Skeletal muscle satellite cell (primary cell): ENCODE measurements at regions not wholly inside any gene's neighbourhood (a gene's known extent, or its start where the extent isn't known, plus 50 kb on each side); places are given as distances from the start of the nearest gene placed in this dataset.

Source experiments
- H3K27me3 ChIP-seq: 2 replicates; pipeline ENCODE4 v1.7.0; 2013; ENCODE audit warnings: low read length; ENCODE audit not compliant: control insufficient read depth, insufficient read depth
- H3K36me3 ChIP-seq: 2 replicates; pipeline ENCODE4 v1.7.0; 2013; ENCODE audit warnings: mild to moderate bottlenecking, control low read depth, low read length; ENCODE audit not compliant: insufficient read depth
- H3K4me1 ChIP-seq: 2 replicates; pipeline ENCODE4 v1.7.0; 2013; ENCODE audit warnings: low read length; ENCODE audit not compliant: control insufficient read depth, insufficient read depth
- H3K4me2 ChIP-seq: 2 replicates; pipeline ENCODE4 v1.7.0; 2013; ENCODE audit warnings: mild to moderate bottlenecking, low read length
- H3K4me3 ChIP-seq: 2 replicates; pipeline ENCODE4 v1.7.0; 2013; ENCODE audit warnings: low read length
- H3K9ac ChIP-seq: 2 replicates; pipeline ENCODE4 v1.7.0; 2013; ENCODE audit warnings: mild to moderate bottlenecking, low read depth, low read length, moderate library complexity
- H3K9me3 ChIP-seq: replicated peaks from 2 replicates; pipeline ENCODE4 v1.7.0; 2013; ENCODE audit warnings: mild to moderate bottlenecking, control low read depth, low read length

- no peaks in the 10 kb centered on the region for H3K36me3 ChIP-seq
- H3K9ac ChIP-seq = no peak overlapping the region
- peak overlapping the region; percentile 27 for H3K4me3 ChIP-seq
Observed at GRCh38 chr6:14983599-14984518, 262.0 kb upstream of the JARID2 start.

GRCh38 chr6:14984519-14984853 lies 261.4 kb upstream of the JARID2 start:
- Histone ChIP-seq H3K4me1 (peaks cover 10% of the 10 kb centered on the region), H3K27me3 (no peaks in the 10 kb centered on the region), H3K36me3 (no peaks in the 10 kb centered on the region), H3K9me3 (no peaks in the 10 kb centered on the region), H3K4me3 (peak overlapping the region; percentile 27), H3K9ac (no peak overlapping the region), H3K4me2 (peak overlapping the region; percentile 53)

More at GRCh38 chr6:14983599-14984518, 262.0 kb upstream of the JARID2 start:
- Histone ChIP-seq H3K4me1 (peaks cover 10% of the 10 kb centered on the region), H3K4me2 (peak overlapping the region; percentile 53), H3K27me3 (no peaks in the 10 kb centered on the region), H3K9me3 (no peaks in the 10 kb centered on the region)

DNA sequence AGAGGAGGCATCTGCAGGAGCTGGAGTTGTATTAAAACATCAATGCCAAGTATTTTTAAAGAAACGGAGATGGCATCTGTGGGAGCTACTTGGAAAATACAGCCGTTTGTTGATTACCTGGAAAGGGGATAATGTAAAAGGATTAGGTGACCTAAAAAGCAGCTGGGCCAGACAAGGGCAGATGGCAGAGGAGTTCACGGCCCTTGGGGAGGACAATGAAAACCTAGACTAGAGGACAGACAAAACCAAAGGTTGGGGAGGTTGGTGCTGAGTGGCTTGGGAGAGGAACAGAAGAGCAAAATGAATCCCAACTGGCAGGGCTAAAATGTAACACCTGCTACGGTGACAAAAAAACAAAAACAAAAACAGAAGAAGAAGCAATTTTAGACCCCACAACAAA lies 260.5 kb upstream of the JARID2 start:
- H3K4me1 ChIP-seq = peaks cover 10% of the 10 kb centered on the region
- H3K27me3 ChIP-seq = no peaks in the 10 kb centered on the region
- H3K4me2 ChIP-seq = no peak overlapping the region
- H3K4me3 ChIP-seq = no peak overlapping the region
- H3K9ac ChIP-seq = no peak overlapping the region
- no peaks in the 10 kb centered on the region for H3K36me3 ChIP-seq
- no peaks in the 10 kb centered on the region for H3K9me3 ChIP-seq

- Histone ChIP-seq H3K4me1 (peaks cover 10% of the 10 kb centered on the region), H3K9ac (no peak overlapping the region), H3K9me3 (no peaks in the 10 kb centered on the region), H3K36me3 (no peaks in the 10 kb centered on the region), H3K27me3 (no peaks in the 10 kb centered on the region), H3K4me3 (no peak overlapping the region), H3K4me2 (no peak overlapping the region)
Observed at GRCh38 chr6:14986370-14986769, 259.5 kb upstream of the JARID2 start.

DNA sequence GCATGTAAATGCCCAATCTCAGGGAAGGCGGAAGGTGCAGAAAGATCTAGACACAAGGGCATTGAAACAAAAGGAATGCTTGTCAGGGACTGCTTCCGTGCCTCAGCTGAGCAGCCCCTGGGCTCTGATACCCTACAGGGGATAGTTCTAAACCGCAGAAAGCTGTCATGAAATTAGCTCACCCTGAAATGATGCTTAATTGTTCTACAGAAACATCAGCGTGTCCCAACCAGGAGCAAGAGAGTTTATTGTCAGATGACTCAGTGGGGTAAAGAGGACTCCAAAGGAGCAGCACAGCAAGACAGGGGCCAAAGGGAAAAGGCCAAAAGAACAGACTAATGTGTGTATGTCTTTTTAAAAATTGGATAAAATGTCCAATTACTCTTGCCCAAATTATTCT lies 258.4 kb upstream of the JARID2 start:
- Histone ChIP-seq H3K4me1 (peaks cover 10% of the 10 kb centered on the region), H3K9ac (no peak overlapping the region), H3K9me3 (no peaks in the 10 kb centered on the region), H3K4me3 (no peak overlapping the region), H3K27me3 (no peaks in the 10 kb centered on the region), H3K4me2 (no peak overlapping the region), H3K36me3 (no peaks in the 10 kb centered on the region)

GRCh38 chr6:14992382-14992781 lies 253.5 kb upstream of the JARID2 start:
- H3K4me3 ChIP-seq = no peak overlapping the region
- no peaks in the 10 kb centered on the region for H3K9me3 ChIP-seq
- H3K4me2 ChIP-seq = no peak overlapping the region
- no peak overlapping the region for H3K9ac ChIP-seq
- no peaks in the 10 kb centered on the region for H3K4me1 ChIP-seq
- peaks cover 8% of the 10 kb centered on the region for H3K27me3 ChIP-seq
- H3K36me3 ChIP-seq = no peaks in the 10 kb centered on the region

DNA sequence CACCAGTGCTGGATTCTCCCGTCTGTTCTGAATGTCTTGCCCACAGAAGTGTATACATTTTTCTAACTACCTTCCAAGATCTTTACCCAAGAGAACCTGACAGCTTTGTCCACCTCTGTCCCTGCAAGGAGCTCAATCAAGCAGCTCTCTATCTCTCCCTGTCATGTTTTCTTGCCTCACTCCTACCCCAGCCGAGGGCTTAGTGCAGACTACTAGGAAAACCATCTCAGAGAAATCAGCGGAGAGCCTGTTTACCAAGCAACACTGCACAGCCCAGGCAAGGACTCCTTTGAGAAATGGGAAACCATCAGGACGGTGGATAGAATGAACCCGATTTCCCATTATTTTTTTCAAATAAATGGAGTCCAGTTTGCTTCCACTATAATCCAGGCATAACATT lies 250.7 kb upstream of the JARID2 start:
- no peaks in the 10 kb centered on the region for H3K36me3 ChIP-seq
- no peak overlapping the region for H3K4me2 ChIP-seq
- no peaks in the 10 kb centered on the region for H3K4me1 ChIP-seq
- H3K9me3 ChIP-seq = no peaks in the 10 kb centered on the region
- H3K9ac ChIP-seq = no peak overlapping the region
- H3K27me3 ChIP-seq = peaks cover 8% of the 10 kb centered on the region
- H3K4me3 ChIP-seq = no peak overlapping the region

DNA sequence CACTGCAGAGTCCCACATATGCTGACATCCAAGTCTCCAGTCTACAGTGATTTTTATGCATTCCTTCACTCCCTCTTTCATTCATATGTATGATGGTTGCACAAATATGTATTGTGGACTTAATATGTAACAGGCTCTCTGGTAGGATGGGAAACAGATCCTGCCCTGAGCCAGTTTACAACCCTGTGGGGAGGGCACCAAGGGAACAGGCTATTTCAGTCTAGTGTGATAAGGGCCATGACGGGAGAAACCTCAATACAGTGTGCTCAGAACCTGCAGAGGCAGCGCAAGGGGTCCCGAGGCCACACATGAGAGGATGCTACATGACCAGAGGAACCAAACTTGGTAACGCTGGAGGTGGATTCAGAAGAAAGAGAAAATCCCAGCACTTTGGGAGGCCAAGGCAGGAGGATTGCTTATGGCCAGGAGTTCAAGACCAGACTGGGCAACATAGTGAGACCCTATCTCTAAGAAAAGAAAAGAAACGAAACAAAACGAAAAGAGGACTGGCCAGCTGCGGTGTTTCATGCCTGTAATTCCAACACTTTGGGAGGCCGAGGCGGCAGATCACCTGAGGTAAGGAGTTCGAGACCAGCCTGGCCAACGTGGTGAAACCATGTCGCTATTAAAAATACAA lies 249.8 kb upstream of the JARID2 start:
- Histone ChIP-seq H3K9ac (no peak overlapping the region), H3K4me2 (no peak overlapping the region), H3K36me3 (no peaks in the 10 kb centered on the region), H3K4me1 (no peaks in the 10 kb centered on the region), H3K27me3 (peaks cover 8% of the 10 kb centered on the region), H3K4me3 (no peak overlapping the region), H3K9me3 (no peaks in the 10 kb centered on the region)

DNA sequence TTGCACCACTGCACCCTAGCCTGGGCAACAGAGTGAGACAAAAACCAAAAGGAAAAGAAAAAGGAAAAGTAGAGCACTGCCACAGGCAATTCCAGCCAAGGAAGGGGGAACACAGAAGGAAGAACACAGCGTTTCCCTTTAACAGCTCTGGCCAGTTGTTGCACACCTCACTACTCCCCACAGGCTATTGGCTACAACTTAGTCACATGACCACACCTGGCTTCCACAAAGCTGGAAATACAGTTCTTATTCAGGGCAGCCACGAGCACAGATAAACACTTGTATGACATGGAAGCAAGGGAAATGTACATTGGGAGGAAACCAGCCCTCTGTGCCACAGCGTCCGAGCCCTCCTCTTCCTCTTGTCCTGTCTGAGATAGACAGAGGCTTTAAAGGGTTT lies 249.0 kb upstream of the JARID2 start:
- Histone ChIP-seq H3K4me1 (no peaks in the 10 kb centered on the region), H3K36me3 (no peaks in the 10 kb centered on the region), H3K9ac (no peak overlapping the region), H3K27me3 (peaks cover 8% of the 10 kb centered on the region), H3K4me2 (no peak overlapping the region), H3K9me3 (no peaks in the 10 kb centered on the region), H3K4me3 (no peak overlapping the region)

GRCh38 chr6:14997507-14997906 lies 248.4 kb upstream of the JARID2 start:
- Histone ChIP-seq H3K36me3 (no peaks in the 10 kb centered on the region), H3K4me3 (no peak overlapping the region), H3K9ac (no peak overlapping the region), H3K9me3 (no peaks in the 10 kb centered on the region), H3K4me2 (no peak overlapping the region), H3K4me1 (no peaks in the 10 kb centered on the region), H3K27me3 (peaks cover 8% of the 10 kb centered on the region)

DNA sequence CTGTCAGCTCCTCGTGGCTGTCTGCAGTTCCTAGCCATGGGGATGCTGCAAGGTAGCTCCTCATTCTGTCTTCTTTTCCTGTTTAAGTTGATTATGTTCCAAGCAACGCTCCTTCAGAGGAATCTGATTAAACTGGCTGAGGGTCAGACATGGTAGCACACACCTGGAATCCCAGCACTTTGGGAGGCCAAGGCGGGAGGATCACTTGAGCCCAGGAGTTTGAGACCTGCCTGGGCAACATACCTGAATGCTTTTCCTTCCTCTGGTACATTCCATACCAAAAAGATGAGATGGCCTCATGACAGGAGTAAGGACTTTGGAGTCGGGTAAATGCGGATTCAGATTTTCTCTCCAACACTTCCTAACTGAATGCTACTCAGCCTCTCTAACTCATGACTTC lies 246.8 kb upstream of the JARID2 start:
- H3K9ac ChIP-seq = no peak overlapping the region
- no peak overlapping the region for H3K4me3 ChIP-seq
- H3K27me3 ChIP-seq = peaks cover 8% of the 10 kb centered on the region
- no peak overlapping the region for H3K4me2 ChIP-seq
- no peaks in the 10 kb centered on the region for H3K4me1 ChIP-seq
- no peaks in the 10 kb centered on the region for H3K36me3 ChIP-seq
- H3K9me3 ChIP-seq = no peaks in the 10 kb centered on the region
